GM23338 (cell line): ENCODE measurements at regions not wholly inside any gene's neighbourhood (a gene's known extent, or its start where the extent isn't known, plus 50 kb on each side); places are given as distances from the start of the nearest gene placed in this dataset.

Source experiments
- STAT1 ChIP-seq: IDR thresholded peaks from one replicate; pipeline ENCODE4 v1.6.1; 2016; ENCODE audit warnings: antibody characterized with exemption; ENCODE audit not compliant: unreplicated experiment
- TF ChIP-seq, protein P1 (sequence below), 2 experiments: fragments of 200-600 bp in 1 of 2; sonication (generic) in 1 of 2; conservative IDR thresholded peaks; 2 replicates each; pipeline versions ENCODE4 v1.5.1 to v1.6.1; 2016 to 2017; ENCODE audit warnings: antibody characterized with exemption in 2 of 2, low read depth in 2 of 2, mild to moderate bottlenecking in 2 of 2, moderate library complexity in 1 of 2

DNA sequence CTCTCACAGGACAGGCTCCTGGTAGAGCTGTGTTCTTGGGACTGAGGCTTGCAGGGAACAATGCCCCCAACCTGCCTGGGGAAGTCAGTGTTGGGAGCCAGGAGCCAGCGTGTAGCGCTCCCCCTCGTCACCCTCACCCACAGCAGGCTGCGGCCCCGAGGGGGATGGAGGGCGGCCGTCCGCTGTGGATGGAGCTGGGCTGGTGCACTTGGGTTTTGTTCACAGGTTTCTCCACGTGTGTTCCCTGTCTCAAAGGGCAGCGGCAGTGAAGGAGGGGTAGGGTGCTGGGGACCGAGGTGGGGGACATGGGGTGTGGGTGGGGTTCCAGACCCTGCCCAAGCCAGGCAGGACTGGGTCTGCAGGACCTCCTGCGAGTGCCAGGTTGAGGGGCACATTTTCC, 69.1 kb downstream of the RGS12 start:
- TF ChIP-seq, protein P1, sequence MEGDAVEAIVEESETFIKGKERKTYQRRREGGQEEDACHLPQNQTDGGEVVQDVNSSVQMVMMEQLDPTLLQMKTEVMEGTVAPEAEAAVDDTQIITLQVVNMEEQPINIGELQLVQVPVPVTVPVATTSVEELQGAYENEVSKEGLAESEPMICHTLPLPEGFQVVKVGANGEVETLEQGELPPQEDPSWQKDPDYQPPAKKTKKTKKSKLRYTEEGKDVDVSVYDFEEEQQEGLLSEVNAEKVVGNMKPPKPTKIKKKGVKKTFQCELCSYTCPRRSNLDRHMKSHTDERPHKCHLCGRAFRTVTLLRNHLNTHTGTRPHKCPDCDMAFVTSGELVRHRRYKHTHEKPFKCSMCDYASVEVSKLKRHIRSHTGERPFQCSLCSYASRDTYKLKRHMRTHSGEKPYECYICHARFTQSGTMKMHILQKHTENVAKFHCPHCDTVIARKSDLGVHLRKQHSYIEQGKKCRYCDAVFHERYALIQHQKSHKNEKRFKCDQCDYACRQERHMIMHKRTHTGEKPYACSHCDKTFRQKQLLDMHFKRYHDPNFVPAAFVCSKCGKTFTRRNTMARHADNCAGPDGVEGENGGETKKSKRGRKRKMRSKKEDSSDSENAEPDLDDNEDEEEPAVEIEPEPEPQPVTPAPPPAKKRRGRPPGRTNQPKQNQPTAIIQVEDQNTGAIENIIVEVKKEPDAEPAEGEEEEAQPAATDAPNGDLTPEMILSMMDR (conservative IDR thresholded peaks at IDR 0.05; ENCODE audit: low read depth in 2 of 2) = no peak
- TF ChIP-seq STAT1 = no peak
